Lung (tissue), 11 donors: ENCODE measurements at regions not wholly inside any gene's neighbourhood (a gene's known extent, or its start where the extent isn't known, plus 50 kb on each side); places are given as distances from the start of the nearest gene placed in this dataset.
A peak's percentile ranks its signal among the peaks of the same experiment; 100 is the strongest.

Experiments used
- ATAC-seq: fragments of 200-7000 bp; cut with Tn5 transposase; one replicate; pipeline ENCODE4 v1.9.1; 2020; ENCODE audit warnings: moderate number of reproducible peaks; ENCODE audit not compliant: insufficient read depth, low FRiP score
- DNase-seq, 3 donors: peaks; one replicate each; pipeline ENCODE4 v3.0.0-alpha.2; 2013 to 2017
- H3K27ac ChIP-seq, 2 donors: one replicate each; pipeline ENCODE4 v1.5.1; 2013; ENCODE audit warnings: mild to moderate bottlenecking in 2 of 2, moderate library complexity in 2 of 2, control low read depth in 1 of 2, inconsistent platforms in 1 of 2, low read depth in 1 of 2, low read length in 1 of 2
- H3K27me3 ChIP-seq, 3 donors: one replicate each; pipeline ENCODE4 v1.5.1; 2013; ENCODE audit warnings: low read length in 2 of 3; ENCODE audit not compliant: control insufficient read depth in 3 of 3, insufficient read depth in 3 of 3
- H3K36me3 ChIP-seq, 4 donors: one replicate each; pipeline ENCODE4 v1.5.1; 2013; ENCODE audit warnings: low read length in 4 of 4, mild to moderate bottlenecking in 1 of 4, moderate library complexity in 1 of 4; ENCODE audit not compliant: control insufficient read depth in 4 of 4, insufficient read depth in 4 of 4
- H3K4me1 ChIP-seq, 5 donors: one replicate each; pipeline ENCODE4 v1.5.1; 2013; ENCODE audit warnings: low read length in 5 of 5, mild to moderate bottlenecking in 2 of 5, moderate library complexity in 1 of 5; ENCODE audit not compliant: control insufficient read depth in 5 of 5, insufficient read depth in 5 of 5
- H3K4me3 ChIP-seq: one replicate; pipeline ENCODE4 v1.5.1; 2013; ENCODE audit warnings: mild to moderate bottlenecking, control low read depth, moderate library complexity
- H3K9ac ChIP-seq, 2 donors: one replicate each; pipeline ENCODE4 v1.5.1; 2013; ENCODE audit warnings: low read length in 2 of 2, control low read depth in 1 of 2; ENCODE audit not compliant: insufficient read depth in 1 of 2
- H3K9me3 ChIP-seq, 4 donors: one replicate each; pipeline ENCODE4 v1.5.1; 2013; ENCODE audit warnings: low read length in 3 of 4, mild to moderate bottlenecking in 1 of 4, moderate library complexity in 1 of 4; ENCODE audit not compliant: control insufficient read depth in 4 of 4, insufficient read depth in 3 of 4
- WGBS, 2 donors: extraction: QIAGEN DNeasy Blood & Tissue Kit; methylation state at CpG; one replicate each; pipeline ENCODE4 v1.1.7; 2013; 5-methylcytosine and 5-hydroxymethylcytosine counted together
- TF ChIP-seq, protein P1 (sequence below): IDR thresholded peaks from 2 replicates; pipeline ENCODE4 v1.5.1; 2012; ENCODE audit warnings: mild to moderate bottlenecking; ENCODE audit errors: control extremely low read depth, extremely low read depth
- donor health status: control.
- donor health status: control.
- donor health status: Bipolar disorder and iron deficiency.
- donor health status: healthy.
- donor health status: DM: yes; HTN: yes; CAD: no.

DNA sequence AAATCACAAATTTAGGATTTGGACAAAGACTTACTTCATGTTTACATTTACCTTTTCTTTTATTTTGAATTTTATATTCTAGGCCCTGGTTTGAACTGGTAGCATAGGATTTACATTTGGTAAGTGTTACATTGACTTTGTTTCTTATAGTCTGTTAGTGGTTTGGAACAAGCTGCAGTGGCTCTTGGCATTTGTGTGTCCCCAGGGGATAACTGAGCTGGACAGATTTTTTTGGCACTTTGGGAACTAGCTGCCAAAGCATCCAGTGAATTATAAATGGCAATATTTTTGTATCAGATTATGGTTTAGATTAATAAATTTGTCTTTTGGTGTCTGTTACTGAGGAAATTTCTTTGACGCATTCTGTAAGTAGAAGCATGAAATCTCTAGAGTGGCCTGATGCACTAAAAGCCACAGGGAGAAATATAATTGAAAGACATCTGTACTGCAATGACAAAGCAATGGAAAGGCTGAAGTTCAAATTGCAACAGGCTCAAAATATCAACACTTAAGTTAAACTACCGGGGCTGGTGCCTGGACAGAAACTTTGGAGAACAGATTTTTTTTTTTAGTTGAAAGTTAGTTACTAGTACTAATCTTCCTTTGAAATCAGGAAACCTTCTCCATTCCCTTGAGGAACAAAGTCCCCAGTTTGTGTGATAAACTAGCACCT, 107.6 kb upstream of the PLCXD3 start:
- WGBS, 2 donors: 83 to 89% methylated on average over 2 of the region's 2 CpGs
- DNase-seq (no peak), ATAC-seq (no peak)
- Histone ChIP-seq H3K9ac (no peak overlapping the region), H3K9me3 (no peaks in the 10 kb centered on the region), H3K27me3 (no peaks in the 10 kb centered on the region), H3K4me1 (no peaks in the 10 kb centered on the region), H3K27ac (no peak overlapping the region), H3K36me3 (no peaks in the 10 kb centered on the region), H3K4me3 (no peak overlapping the region)
- TF ChIP-seq, protein P1, sequence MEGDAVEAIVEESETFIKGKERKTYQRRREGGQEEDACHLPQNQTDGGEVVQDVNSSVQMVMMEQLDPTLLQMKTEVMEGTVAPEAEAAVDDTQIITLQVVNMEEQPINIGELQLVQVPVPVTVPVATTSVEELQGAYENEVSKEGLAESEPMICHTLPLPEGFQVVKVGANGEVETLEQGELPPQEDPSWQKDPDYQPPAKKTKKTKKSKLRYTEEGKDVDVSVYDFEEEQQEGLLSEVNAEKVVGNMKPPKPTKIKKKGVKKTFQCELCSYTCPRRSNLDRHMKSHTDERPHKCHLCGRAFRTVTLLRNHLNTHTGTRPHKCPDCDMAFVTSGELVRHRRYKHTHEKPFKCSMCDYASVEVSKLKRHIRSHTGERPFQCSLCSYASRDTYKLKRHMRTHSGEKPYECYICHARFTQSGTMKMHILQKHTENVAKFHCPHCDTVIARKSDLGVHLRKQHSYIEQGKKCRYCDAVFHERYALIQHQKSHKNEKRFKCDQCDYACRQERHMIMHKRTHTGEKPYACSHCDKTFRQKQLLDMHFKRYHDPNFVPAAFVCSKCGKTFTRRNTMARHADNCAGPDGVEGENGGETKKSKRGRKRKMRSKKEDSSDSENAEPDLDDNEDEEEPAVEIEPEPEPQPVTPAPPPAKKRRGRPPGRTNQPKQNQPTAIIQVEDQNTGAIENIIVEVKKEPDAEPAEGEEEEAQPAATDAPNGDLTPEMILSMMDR: no peak

DNA sequence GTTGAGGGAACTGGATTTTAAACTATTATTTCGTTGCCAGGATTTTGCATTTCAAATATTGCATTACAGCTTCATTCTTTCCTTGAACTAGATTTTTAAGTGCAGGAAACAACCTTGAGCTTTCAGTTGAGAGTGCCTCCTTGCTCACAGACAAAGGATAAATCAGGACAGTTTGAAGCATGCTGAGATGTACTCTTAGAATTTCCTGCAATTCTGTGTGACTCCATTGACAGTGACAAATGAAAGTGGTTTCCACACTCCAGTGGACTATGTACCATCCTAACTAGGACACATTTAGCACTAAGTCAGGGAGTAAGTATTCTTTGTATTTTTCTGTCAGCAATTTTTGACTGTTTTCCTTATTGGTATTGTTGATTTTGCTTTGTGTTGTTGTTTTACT, 100.0 kb upstream of the PLCXD3 start:
- Histone ChIP-seq H3K9me3 (peaks cover 0 to 3% (median 0%) of the 10 kb centered on the region in 4 donors), H3K4me3 (no peak overlapping the region), H3K4me1 (no peaks in the 10 kb centered on the region), H3K27me3 (no peaks in the 10 kb centered on the region), H3K27ac (no peak overlapping the region), H3K9ac (no peak overlapping the region), H3K36me3 (no peaks in the 10 kb centered on the region)
- DNase-seq (no peak), ATAC-seq (no peak)
- 45 to 68% methylated on average over 1 of the region's 1 CpG for WGBS, 2 donors
- TF ChIP-seq, protein P1: no peak

GRCh38 chr5:41600731-41601130, 90.3 kb upstream of the PLCXD3 start:
- no peak overlapping the region for H3K9ac ChIP-seq
- H3K27ac ChIP-seq: no peak overlapping the region
- 65 to 74% methylated on average over 2 of the region's 2 CpGs for WGBS, 2 donors
- ATAC-seq: no peak
- H3K27me3 ChIP-seq: no peaks in the 10 kb centered on the region
- no peaks in the 10 kb centered on the region for H3K4me1 ChIP-seq
- H3K4me3 ChIP-seq: no peak overlapping the region
- peak in 2 of 3 donors; percentile 2 to 34 for DNase-seq
- TF ChIP-seq, protein P1: no peak
- H3K9me3 ChIP-seq: no peaks in the 10 kb centered on the region
- no peaks in the 10 kb centered on the region for H3K36me3 ChIP-seq

DNA sequence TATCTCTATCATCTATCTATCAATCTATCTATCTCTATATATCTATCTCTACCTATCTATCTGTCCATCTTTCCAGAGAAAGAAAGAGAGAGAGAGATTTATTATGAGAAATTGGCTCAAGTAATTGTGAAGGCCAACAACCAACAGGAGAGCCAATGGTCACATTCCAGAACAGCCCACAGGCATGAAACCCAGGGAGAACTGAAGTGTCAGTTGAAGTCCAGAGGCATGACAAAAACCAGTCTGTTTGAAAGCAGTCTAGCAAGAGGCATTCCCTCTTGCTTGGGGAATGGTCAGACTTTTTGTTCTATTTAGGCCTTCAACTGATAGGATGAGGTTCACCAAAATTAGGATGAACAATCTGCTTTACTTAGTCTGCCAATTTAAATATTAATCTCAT, 87.6 kb upstream of the PLCXD3 start:
- TF ChIP-seq, protein P1: no peak
- Histone ChIP-seq H3K9ac (no peak overlapping the region), H3K4me3 (no peak overlapping the region), H3K4me1 (no peaks in the 10 kb centered on the region), H3K27me3 (no peaks in the 10 kb centered on the region), H3K36me3 (no peaks in the 10 kb centered on the region), H3K27ac (no peak overlapping the region), H3K9me3 (no peaks in the 10 kb centered on the region)
- DNase-seq: no peak
- ATAC-seq: no peak
